A549 (cell line): ENCODE measurements at regions not wholly inside any gene's neighbourhood (a gene's known extent, or its start where the extent isn't known, plus 50 kb on each side); places are given as distances from the start of the nearest gene placed in this dataset.

Experiments used
- ATAC-seq, 2 experiments: fragments of 200-7000 bp in 1 of 2; fragments of >200 bp in 1 of 2; cut with Nextera tagmentation in 1 of 2; cut with Tn5 transposase in 1 of 2; 3 replicates each; pipeline versions ENCODE4 v1.8.0 to v1.9.1; 2018 to 2020; ENCODE audit warnings: mild to moderate bottlenecking in 1 of 2, moderate library complexity in 1 of 2
- CTCF ChIA-PET: fragments of 300-600 bp; sonication (Branson Sonifier 250); formaldehyde crosslinking; extraction: SDS; loops from one replicate; lab custom pipeline; 2021; ENCODE audit warnings: antibody characterized with exemption, inconsistent platforms; lab: Yijun Ruan, JAX
- POLR2A ChIA-PET: fragments of 350-600 bp; formaldehyde crosslinking; extraction: SDS; loops from one replicate; lab custom pipeline; 2021; ENCODE audit warnings: antibody characterized with exemption, inconsistent platforms; lab: Yijun Ruan, JAX
- DNase-seq, 2 experiments: peaks; one replicate each; pipeline versions ENCODE4 v3.0.0 to v3.0.0-alpha.2; 2011 to 2016; ENCODE audit warnings: low read depth in 1 of 2, low spot score in 1 of 2
- FAIRE-seq: peaks from 2 replicates; lab custom pipeline; 2011; peaks lifted over from hg19 to GRCh38; lab: Jason Lieb, UNC
- H3K27ac ChIP-seq, 2 experiments: fragments of >200 bp; sonication (Bioruptor Twin); formaldehyde crosslinking; 3 replicates each; pipeline ENCODE4 v1.5.1; 2016 to 2017
- H3K4me1 ChIP-seq: fragments of >200 bp; sonication (Bioruptor Twin); formaldehyde crosslinking; 3 replicates; pipeline ENCODE4 v1.6.1; 2016
- H3K4me2 ChIP-seq: fragments of >200 bp; sonication (Bioruptor Twin); formaldehyde crosslinking; 3 replicates; pipeline ENCODE4 v1.6.1; 2016
- H3K4me3 ChIP-seq: fragments of >200 bp; sonication (Bioruptor Twin); formaldehyde crosslinking; 3 replicates; pipeline ENCODE4 v1.5.1; 2016
- H3K9me3 ChIP-seq: fragments of >200 bp; sonication (Bioruptor Twin); formaldehyde crosslinking; 3 replicates; pipeline ENCODE4 v1.6.1; 2016
- BCL3 ChIP-seq: fragments of >200 bp; sonication (Bioruptor Twin); formaldehyde crosslinking; IDR thresholded peaks from 3 replicates; pipeline ENCODE4 v1.6.1; 2016
- CTCF ChIP-seq: fragments of >200 bp; sonication (Bioruptor Twin); formaldehyde crosslinking; IDR thresholded peaks from 3 replicates; pipeline ENCODE4 v1.5.1; 2016
- EP300 ChIP-seq, 2 experiments: fragments of >200 bp; sonication (Bioruptor Twin); formaldehyde crosslinking; IDR thresholded peaks; 2 replicates in 1 of 2; 3 replicates in 1 of 2; pipeline ENCODE4 v1.6.1; 2016 to 2017
- HMGXB4 ChIP-seq: fragments of 250-450 bp; sonication (Bioruptor Pico); IDR thresholded peaks from 2 replicates; pipeline ENCODE4 v1.5.0; 2021; ENCODE audit warnings: mild to moderate bottlenecking, moderate library complexity, borderline replicate concordance
- KDM1A ChIP-seq: fragments of 200-600 bp; sonication (generic); IDR thresholded peaks from 2 replicates; pipeline ENCODE4 v1.6.1; 2016; ENCODE audit warnings: low read depth, mild to moderate bottlenecking
- MAFK ChIP-seq: fragments of 450-650 bp; IDR thresholded peaks from 2 replicates; pipeline ENCODE4 v1.6.1; 2014; ENCODE audit not compliant: partially characterized antibody
- MAX ChIP-seq: IDR thresholded peaks from 2 replicates; pipeline ENCODE4 v1.6.1; 2012
- RAD21 ChIP-seq, 2 experiments: fragments of >200 bp in 1 of 2; sonication (Bioruptor Twin) in 1 of 2; formaldehyde crosslinking in 1 of 2; IDR thresholded peaks in 1 of 2; conservative IDR thresholded peaks in 1 of 2; 2 replicates in 1 of 2; 3 replicates in 1 of 2; pipeline ENCODE4 v1.6.1; 2012 to 2018; ENCODE audit warnings: inconsistent platforms in 1 of 2
- RNF2 ChIP-seq: fragments of 200-600 bp; sonication (generic); IDR thresholded peaks from 2 replicates; pipeline ENCODE4 v1.6.1; 2016; ENCODE audit warnings: low read depth, mild to moderate bottlenecking, antibody characterized with exemption, moderate library complexity, borderline replicate concordance
- SMC3 ChIP-seq: fragments of >200 bp; sonication (Bioruptor Twin); formaldehyde crosslinking; IDR thresholded peaks from 3 replicates; pipeline ENCODE4 v1.6.1; 2018; ENCODE audit warnings: inconsistent platforms
- SREBF2 ChIP-seq: fragments of 450-650 bp; IDR thresholded peaks from 2 replicates; pipeline ENCODE4 v1.6.1; 2014; ENCODE audit warnings: mild to moderate bottlenecking, moderate library complexity
- ZSCAN20 ChIP-seq: fragments of 250-450 bp; sonication (Bioruptor Pico); IDR thresholded peaks from 2 replicates; pipeline ENCODE4 v1.8.0; 2022; ENCODE audit warnings: mild to moderate bottlenecking, moderate library complexity
- WGBS: methylation state at CpG from one replicate; pipeline ENCODE4 v1.1.6; 2017; ENCODE audit errors: missing lambda C conversion rate; 5-methylcytosine and 5-hydroxymethylcytosine counted together

GRCh38 chr16:72501739-72502593, 330.0 kb upstream of the PMFBP1 start:
- 61% methylated on average over 3 of the region's 3 CpGs for WGBS
- CTCF ChIA-PET = interaction anchor here (0.7 to 3.1 kb wide), 14 partner anchors 10 to 1380 kb away, joined by 3 to 12 read pairs (median 4); no protein-coding TSS in a partner anchor
- FAIRE-seq = peak; percentile 68

GRCh38 chr16:72500545-72500944, 328.6 kb upstream of the PMFBP1 start:
- CTCF ChIA-PET = interaction anchor here (1.0 to 3.1 kb wide), 3 partner anchors 332 to 1378 kb away, joined by 3 to 12 read pairs (median 3); no protein-coding TSS in a partner anchor
- no peak overlapping the region for H3K27ac ChIP-seq

More at GRCh38 chr16:72501739-72502593, 330.0 kb upstream of the PMFBP1 start:
- no peak overlapping the region for H3K4me2 ChIP-seq
- no peak overlapping the region for H3K4me3 ChIP-seq
- TF ChIP-seq BCL3 (no peak), MAFK (peak; percentile 79), KDM1A (no peak), CTCF (peak; percentile 92), ZSCAN20 (CRISPR knock-in tag) (no peak), SMC3 (peak; percentile 82), RAD21 (conservative IDR thresholded peaks at IDR 0.05 in 1 of 2, IDR thresholded peaks at IDR 0.05 in 1 of 2) (peak; percentile 91 to 93)
- ATAC-seq (peak; percentile 90 to 91; a peak in 5 of 6 replicates), DNase-seq (peak; percentile 48 to 73)
- H3K27ac ChIP-seq = no peak overlapping the region
- no peaks in the 10 kb centered on the region for H3K4me1 ChIP-seq
- POLR2A ChIA-PET = interaction anchor here (0.5 kb wide), 1 partner anchor 284 kb away, joined by 3 read pairs; no protein-coding TSS in a partner anchor
- H3K9me3 ChIP-seq = no peaks in the 10 kb centered on the region

GRCh38 chr16:72493716-72494415, 321.9 kb upstream of the PMFBP1 start:
- 75% methylated on average over 9 of the region's 9 CpGs for WGBS
- FAIRE-seq = no peak
- POLR2A ChIA-PET = no interaction called here

More at GRCh38 chr16:72500545-72500944, 328.6 kb upstream of the PMFBP1 start:
- Histone ChIP-seq H3K4me1 (no peaks in the 10 kb centered on the region), H3K4me3 (no peak overlapping the region), H3K9me3 (no peaks in the 10 kb centered on the region), H3K4me2 (no peak overlapping the region)
- no peak for TF ChIP-seq ZSCAN20 (CRISPR knock-in tag)
- no peak for TF ChIP-seq MAX
- no peak for TF ChIP-seq RNF2
- POLR2A ChIA-PET = no interaction called here
- no peak for FAIRE-seq
- no peak for DNase-seq
- 92% methylated on average over 5 of the region's 5 CpGs for WGBS
- no peak for ATAC-seq

GRCh38 chr16:72487283-72487682, 315.3 kb upstream of the PMFBP1 start:
- no peak overlapping the region for H3K27ac ChIP-seq
- POLR2A ChIA-PET = no interaction called here
- H3K4me3 ChIP-seq = no peak overlapping the region
- DNase-seq (no peak), FAIRE-seq (no peak), ATAC-seq (no peak)
- H3K4me2 ChIP-seq = no peak overlapping the region
- CTCF ChIA-PET = interaction anchor here (1.0 to 1.3 kb wide), 2 partner anchors 246 to 362 kb away, joined by 3 to 4 read pairs; no protein-coding TSS in a partner anchor
- no peaks in the 10 kb centered on the region for H3K4me1 ChIP-seq
- no peaks in the 10 kb centered on the region; the same call in 2 of the 3 replicates for H3K9me3 ChIP-seq
- 15% methylated on average over 1 of the region's 1 CpG for WGBS
- no peak for TF ChIP-seq HMGXB4 (CRISPR knock-in tag)
- no peak for TF ChIP-seq SREBF2

More at GRCh38 chr16:72493716-72494415, 321.9 kb upstream of the PMFBP1 start:
- no peak for DNase-seq
- no peak overlapping the region for H3K27ac ChIP-seq
- no peak overlapping the region for H3K4me3 ChIP-seq
- H3K4me2 ChIP-seq = no peak overlapping the region
- TF ChIP-seq EP300 (IDR thresholded peaks at IDR 0.05) = no peak
- ATAC-seq = no peak
- no peaks in the 10 kb centered on the region for H3K9me3 ChIP-seq
- no peaks in the 10 kb centered on the region for H3K4me1 ChIP-seq
- CTCF ChIA-PET = no interaction called here
